NCI-H146 (cell line): ENCODE measurements at regions not wholly inside any gene's neighbourhood (a gene's known extent, or its start where the extent isn't known, plus 50 kb on each side); places are given as distances from the start of the nearest gene placed in this dataset.
"Not testable (repeated sequence)": the region's sequence is repeated elsewhere in the genome, so short reads cannot be mapped to it uniquely, and the experiment has no call there.

ENCODE experiments used
- DNase-seq: peaks from one replicate; lab custom pipeline; 2025; lab: John Stamatoyannopoulos, UW

DNA sequence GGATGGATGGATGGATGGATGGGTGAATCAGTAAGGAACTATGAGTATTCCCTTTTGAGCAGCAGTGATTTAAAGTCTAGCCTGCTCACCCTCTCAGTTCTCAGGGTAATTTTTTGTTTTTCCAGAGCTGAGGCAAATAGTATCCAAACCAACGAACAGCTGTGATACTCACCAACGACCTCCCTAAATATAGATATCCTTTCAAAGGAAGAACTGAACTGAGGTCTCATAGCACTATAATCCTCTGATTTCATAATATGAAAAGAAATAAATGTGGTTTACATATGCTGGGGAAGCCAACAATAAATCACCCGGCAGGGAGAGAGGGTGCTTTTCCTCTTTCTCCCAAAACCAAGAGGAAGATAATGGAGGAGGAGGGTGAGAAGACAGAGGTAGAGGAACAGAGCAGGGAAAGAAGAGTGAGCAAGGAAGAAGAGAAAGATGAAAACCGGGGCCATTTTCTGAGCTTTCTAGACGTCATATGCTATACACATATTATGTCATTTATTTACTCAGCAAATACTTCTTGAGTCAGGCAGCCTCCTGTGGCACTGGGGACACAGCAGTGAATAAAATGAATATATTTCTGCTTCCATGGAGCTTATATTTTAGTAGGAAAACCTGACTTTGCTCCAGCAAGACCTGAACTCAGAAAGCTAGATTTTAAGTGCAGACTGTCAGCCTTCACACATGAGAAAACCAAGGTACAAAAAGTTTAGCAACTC lies 710.7 kb upstream of the TBX3 start:
- no peak for DNase-seq

DNA sequence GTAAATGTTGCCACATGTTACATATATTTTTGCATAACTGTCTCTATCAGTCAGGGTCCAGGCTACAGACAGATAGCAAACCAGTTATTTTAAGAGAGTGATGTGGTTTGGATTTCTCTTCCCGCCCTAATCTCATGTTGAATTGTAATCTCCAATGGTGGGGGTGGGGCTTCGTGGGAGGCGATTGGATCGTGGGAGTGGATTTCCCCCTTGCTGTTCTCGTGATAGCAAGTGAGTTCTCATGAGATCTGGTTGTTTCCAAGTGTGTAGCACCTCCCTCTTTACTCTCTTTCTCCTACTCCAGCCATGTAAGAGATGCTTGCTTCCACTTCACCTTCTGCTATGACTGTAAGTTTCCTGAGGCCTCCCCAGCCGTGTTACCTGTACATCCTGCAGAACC lies 704.2 kb upstream of the TBX3 start:
- DNase-seq = no peak

DNA sequence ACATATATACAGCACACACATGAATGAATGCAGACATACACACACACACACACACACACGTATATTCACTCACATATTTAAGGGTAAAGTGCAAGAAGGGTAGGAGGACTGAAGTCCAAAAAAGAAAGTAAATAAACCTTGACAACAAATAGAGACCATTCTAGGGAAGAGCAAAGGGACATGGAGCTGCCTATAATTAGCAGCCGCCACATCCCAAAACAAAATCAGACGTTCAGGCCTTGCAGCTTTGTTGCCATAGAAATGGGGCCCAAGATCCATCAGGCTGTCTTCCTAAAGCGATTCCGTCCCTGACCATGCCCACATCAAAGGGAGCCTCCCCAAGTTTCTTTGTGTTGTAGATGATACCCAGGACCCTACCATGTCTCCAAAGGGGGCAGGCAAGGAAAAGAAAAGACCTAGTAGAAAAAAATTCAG lies 703.5 kb upstream of the TBX3 start:
- no peak for DNase-seq

DNA sequence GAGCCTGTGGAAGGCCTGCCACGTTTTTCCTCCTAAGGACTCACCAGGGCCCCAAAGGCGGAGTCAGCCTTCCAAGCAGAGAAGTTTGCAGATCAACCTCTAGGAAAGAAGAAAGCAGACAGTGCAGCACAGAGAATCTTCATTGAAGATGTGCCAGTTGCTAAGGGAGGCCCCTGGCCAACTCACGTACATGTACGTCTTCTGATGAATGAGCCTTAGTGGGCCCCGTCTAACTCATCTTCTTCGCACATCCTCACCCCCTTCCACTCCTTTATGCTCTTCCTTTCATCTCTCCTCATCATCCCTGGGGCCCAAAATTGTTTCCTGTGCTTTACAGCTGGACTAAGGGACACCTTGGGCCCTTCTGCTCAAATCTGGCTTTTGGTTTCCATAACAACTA lies 703.0 kb upstream of the TBX3 start:
- DNase-seq = no peak

DNA sequence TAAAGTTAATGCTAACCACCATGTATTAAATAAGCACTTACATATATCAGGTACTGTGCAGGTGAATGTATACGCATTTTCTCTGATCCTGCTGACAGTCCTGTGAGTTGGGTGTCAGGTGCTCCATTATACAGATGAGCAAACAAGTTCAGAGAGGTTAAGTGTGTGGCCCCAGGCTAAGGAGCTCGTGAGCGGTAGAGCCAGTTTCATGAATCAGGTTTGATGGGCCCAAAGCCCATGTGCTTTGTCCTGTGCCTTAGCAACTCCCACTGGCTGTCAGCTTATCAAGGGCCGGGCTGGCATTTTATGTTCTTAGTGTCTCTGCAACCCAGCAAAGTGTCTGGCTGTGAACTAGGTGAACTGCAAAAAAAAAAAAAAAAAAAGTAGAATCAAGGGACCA lies 701.2 kb upstream of the TBX3 start:
- DNase-seq = no peak

DNA sequence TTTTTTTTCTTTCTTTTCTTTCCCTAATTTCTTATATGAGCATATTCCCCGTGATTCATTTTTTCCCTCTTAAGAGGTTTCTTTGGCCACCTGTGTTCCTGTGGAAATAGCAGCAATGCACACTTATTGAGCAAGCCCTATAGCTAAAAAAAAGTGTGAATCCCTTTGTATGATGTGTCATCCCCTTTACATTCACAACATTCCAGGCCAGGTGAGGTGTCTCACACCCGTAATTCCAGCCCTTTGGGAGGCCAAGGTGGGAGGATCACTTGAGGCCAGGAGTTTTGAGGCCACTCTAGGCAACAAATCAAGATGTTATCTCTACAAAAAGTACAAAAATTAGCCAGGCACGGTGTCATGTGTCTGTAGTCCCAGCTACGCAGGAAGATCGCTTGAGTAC lies 700.4 kb upstream of the TBX3 start:
- DNase-seq = no peak

DNA sequence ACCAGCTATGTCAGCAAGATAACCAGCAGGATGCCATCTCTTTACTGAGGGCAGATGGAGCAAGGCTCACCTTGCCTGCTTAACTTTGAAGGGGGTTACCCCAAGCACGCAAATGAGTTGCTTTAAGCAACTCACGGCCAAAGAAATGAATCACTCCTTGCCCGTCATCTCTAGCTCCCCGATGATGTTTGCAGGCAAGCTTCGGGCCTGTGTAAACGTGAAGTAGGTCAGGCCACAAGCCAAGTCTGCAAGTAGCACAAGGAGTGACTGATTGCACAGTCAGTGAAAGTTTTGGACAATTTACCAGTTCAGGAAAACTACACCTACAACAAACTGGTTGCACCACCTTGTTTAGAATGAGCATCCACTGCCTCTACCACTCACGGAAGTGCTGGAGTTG lies 699.7 kb upstream of the TBX3 start:
- DNase-seq = no peak

DNA sequence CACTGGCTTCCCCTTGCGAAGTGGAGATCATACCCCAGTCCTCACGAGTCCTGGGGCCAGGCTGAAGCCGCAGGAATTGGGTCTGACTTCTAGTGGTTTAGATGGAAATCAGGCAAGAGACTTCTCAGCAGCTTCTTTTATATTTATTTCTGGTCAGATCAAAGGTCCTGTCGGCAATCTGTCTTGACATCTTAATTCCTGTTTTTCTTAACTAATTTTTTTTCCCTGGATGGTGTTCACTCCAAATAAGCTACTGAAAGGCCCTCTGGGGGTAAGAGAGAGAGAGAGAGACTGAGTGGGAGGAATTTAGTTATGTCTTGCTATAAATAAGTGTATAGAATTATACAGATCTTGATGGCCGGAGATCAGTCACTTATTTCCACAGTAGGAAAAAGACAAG lies 698.7 kb upstream of the TBX3 start:
- no peak for DNase-seq

DNA sequence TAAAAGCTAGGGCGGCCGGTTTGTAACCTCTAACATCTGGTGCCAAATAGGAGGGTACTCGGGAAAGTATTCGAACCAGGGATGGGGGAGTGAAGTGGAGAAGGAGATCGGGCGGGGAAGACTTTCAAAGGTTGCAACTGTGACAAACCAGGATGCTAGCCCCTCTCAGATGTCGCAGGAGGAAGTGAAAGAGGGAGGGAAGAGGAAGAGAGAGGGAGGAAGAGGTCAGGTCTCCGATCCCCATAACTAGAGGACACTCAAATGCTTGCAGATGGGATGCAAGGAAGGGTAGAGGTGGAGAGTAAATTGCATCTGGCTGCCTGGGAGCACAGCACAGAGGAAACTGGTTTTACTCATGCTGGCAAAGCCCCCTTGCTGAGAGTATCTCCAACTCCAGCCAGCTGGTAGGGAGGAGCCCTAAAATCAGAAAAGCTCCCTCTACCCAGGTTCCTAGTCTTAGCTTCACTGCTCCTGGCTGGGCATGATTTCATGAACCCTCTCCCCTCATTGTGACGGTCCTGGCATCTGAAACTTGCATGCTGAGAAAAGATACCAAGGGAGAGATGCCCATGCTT lies 696.7 kb upstream of the TBX3 start:
- DNase-seq = no peak

DNA sequence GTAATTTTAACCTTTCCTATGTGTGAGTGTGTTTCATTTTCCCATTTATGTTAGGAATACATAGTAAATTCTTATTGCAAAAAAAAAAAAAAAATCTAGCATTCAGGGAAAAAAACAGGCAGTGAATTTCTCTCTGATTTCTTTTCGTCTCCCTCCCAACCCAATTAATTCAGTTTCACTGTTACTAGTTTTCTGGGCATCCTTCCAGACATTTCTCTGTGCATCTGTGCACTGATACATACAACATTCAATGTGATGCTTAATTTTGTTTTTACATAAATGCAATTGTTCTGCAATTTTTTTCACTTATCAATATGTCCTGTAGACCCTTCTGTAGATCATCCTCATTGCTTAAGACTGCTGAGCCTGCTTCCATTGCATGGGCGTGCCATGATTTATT lies 694.3 kb upstream of the TBX3 start:
- DNase-seq = no peak

DNA sequence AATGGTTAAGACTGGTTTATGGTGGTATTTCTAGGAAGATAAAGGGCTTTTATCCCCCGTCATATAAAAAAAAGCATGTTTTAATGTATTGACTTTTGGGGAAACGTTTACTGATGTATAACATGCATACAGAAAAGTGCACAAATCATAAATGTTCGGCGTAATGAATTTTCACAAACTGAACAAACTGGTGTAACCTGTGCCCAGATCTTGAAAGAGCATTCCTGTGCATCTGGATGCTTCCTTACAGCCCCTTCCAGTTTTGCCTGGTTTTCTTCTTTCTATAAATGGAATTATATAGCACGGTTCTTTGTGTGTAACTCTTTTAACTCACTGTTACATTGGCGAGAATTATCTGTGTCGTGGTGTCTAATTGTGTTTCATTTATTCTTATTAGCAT lies 693.8 kb upstream of the TBX3 start:
- no peak for DNase-seq

DNA sequence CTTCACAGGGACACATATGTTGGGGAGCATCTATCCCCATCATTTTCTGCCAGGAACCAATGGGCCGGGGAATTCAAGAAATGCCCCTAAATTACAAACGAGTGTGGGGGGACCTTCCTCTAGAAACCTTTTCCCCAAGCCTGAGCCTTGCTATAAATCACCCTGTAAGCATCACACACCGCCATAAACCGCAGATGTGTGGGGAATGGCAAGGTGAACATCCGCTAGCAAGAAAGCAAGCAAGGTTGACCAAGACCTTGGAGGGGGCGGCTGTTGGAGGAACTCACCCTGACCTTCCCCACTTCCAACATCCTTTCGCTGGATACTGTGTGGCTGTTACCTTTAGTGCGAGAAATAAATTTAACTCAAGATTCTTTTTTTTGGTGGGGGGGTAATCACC lies 693.3 kb upstream of the TBX3 start:
- no peak for DNase-seq

DNA sequence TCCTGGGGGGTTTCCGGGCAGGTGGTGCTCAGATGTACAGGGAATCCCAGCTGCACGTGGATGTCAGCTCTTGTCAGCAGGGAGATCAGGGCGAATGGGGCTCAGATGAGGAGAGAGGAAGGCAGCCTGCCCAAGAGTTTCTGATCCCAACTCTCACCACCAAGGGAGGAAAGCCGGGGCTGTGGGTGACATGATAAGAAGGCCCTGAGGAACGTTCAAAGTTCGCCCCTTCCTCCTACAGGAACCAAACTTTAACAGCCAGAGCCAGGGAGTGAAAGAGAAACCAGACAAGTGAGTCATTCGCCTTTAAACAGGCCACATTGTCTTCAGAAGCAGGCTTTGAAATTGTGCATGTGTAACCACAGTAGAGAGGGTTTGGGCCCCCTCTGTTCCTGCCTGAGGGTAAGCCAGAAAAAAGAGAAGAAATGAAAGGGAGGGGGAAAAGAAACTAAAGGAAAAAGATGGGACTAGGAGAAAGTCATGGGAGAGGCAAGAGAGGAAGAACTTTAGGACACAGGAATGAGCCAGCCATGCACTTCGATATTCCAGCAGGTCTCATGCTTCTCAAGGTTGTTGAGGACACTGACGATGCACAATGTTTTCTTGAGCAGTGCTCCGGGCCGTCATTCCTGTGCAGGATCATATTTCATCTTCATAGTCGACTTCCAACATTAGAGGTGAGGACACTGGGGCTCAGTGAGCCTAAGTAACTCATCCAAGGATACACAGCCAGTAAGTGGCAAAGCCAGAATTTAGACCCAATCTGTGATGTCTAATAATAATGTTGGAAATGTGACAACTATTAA lies 691.4 kb upstream of the TBX3 start:
- no peak for DNase-seq

DNA sequence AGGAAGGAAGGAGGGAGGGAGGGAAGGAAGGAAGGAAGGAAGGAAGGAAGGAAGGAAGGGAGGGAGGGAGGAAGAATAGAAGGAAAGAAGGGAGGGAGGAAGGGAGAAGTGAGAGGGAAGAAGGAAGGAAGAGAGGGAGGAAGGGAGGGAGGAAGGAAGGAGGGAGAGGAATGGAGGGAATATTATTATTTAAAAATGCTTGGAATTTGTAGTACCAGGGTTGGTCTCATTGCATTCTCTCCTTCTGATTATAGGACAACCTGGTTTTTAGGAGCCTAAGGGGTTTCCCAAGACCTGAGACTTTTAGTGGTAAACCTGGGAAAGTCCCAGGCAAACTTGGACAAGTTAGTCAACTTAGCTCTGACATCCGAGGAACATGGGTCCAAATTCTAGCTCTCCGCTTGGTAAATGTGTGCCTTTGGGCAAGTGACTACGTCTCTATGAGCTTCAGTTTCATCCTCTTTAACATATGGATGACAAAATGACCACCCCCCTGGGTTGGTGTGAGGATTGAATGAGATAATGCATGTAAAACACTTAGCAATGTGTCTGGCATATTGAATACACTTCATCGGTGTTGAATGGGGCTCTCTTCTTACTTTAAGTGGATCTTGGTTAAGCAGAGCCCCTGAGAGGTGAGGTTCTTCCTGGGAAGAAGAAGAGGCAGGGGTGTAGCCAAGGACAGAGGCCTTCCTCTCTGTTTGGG lies 690.7 kb upstream of the TBX3 start:
- DNase-seq = no peak

DNA sequence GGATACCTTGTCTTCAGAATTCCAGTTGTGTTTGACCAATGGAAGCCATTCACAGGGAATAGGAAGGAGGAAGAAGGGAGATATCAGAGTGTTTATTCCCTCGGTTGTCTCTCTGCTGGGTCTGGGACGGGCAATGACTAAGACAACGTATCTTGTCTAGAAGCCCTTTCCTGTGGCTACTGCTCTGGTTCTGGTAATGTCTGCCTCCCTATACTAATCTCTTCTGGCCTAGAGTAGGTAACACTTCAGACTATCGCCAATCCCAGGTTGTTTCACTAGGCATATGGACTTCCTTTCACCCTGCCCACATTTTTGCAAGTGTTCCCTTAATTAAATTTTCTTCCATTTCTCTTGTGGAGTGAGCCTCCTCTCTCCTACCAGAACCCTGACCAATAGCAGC lies 687.7 kb upstream of the TBX3 start:
- no peak for DNase-seq

DNA sequence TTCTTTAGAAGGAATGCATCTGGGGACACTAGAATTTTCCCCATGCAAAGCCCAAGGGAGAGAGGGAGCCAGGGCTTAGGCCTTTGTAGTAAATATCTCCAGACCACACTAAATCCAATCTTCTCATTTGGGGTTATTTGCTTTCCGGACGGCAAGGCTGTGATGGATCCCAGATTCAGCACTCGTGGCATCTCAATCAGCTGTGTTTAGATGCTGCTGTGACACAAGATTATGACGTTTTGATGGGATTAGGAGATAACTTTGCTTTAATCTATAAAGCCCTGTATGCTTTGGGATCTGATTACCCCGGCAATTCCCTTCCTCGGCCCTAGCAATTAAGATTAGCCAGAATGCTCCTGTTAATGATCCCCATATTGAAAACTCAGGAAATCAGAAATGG lies 686.7 kb upstream of the TBX3 start:
- no peak for DNase-seq

DNA sequence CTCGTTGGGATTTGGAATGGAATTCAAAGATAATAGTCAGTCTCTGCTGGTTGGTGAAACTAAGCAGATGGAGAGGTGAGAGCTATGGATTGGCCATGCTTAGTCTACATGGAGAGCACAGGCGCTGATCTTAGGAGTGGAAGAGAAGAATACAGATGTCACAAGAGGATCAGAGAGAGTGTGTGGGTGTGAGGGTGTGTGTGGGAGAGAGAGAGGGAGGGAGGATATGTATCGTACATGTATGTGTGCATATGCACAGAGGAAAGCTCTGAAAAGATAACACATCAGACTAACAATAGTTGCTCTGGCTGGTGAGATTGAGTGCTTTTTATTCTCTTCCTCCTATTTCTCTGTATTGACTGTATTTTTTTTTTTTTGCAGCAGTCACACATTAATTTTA lies 686.2 kb upstream of the TBX3 start:
- DNase-seq = no peak

DNA sequence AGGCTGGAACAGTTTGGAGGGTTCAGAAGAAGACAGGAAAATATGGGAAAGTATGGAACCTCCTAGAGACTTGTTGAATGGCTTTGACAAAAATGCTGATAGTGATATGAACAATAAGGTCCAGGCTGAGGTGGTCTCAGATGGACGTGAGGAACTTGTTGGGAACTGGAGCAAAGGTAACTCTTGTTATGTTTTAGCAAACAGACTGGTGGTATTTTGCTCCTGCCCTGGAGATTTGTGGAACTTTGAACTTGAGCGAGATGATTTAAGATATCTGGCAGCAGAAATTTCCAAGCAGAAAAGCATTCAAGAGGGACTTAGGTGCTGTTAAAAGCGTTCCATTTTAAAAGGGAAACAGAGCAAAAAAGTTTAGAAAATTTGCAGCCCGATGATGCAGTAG lies 682.3 kb upstream of the TBX3 start:
- DNase-seq = not testable (repeated sequence)

DNA sequence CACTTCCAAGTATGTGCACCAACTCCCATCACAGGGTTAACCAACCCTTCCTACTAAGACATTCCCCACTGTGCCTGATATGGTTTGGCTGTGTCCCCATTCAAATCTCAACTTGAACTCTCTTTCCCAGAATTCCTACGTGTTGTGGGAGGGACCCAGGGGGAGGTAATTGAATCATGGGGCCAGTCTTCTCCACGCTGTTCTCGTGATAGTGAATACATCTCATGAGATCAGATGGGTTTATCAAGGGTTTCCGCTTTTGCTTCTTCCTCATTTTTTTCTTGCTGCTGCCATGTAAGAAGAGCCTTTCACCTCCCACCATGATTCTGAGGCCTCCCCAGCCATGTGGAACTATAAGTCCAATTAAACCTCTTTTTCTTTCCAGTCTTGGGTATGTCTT lies 681.8 kb upstream of the TBX3 start:
- DNase-seq = not testable (repeated sequence)

DNA sequence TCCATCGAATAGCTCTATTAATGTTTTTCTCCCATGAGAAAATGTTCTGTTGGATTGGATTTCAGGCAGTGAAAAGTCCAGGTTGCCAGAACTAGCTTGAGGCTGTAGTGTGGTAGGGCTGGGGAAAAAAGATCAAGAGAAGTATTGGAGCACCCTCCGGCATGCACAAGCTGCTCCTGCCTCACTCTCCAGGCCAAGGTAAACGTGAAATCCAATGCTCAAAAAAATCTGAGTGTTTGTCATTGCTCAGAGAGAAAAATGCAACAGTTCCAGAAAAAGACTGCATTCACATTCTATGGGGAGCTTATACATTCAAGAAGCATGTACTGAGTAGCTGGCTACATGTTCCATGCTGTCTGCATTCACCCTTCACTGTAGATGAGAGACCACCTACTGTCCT lies 680.9 kb upstream of the TBX3 start:
- no peak for DNase-seq

DNA sequence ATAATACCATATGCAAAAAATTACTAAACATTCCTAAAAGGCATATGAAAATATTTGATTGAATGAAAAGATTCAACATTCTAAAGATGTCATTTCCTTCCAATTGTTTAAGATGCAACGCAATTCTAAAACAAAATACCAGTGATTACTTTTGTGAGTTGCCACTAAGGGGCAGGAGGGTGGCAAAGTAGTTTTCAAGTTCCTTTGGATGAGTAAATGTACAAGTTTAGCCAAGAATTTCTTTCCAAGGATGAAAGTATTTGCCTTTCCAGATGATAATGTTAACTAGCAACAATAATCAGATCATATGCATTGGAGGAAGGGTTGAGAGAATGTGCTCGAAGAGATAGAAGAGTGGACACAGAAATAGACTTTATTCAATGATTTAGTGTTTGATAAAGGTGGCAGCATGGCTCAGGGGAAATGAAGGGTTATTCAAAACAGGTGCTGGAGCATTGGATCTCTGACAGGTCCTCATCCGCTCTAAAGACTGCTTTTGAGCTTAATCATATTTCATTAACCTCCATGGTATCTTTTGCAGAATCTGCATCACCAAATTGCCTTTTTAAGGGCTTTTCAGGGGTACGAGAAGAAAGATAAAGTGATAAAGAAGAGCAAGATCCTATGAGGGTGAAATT lies 678.5 kb upstream of the TBX3 start:
- no peak for DNase-seq

DNA sequence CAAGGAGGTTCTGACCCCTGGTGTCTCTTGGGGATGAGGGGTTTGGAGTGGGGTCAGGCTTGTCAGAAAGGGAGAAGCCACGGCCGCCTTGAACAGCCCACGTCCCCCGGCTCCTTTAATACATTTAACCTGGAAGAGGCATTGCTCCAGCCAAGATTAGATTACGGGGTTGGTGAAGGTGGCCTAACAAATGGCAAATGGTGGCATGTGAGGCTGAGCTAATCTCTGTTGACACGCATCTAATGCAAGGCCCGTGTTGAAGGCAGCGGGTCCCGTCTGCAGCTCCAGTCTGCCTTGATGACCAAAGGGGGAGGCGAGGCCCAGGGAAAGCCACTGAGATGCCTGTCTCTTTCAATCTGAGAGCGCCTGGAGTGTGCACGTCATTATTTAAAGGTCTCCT lies 673.7 kb upstream of the TBX3 start:
- DNase-seq = no peak
